ENCODE measurements at regions not wholly inside any gene's neighbourhood (a gene's known extent, or its start where the extent isn't known, plus 50 kb on each side); places are given as distances from the start of the nearest gene placed in this dataset.

- H2AFZ ChIP-seq (replicated peaks; ENCODE audit: low read length, poor library complexity), result no peak overlapping the region
- ChIA-PET CTCF (interaction anchor here (1.5 kb wide), 1 partner anchor 387 kb away, joined by 3 read pairs; no protein-coding TSS in a partner anchor), POLR2A (ENCODE audit: unreplicated experiment) (no interaction called here)
- no peak overlapping the region for H2BK20ac ChIP-seq (ENCODE audit: low read depth, low read length)
- in situ Hi-C loops (cut with MboI; ENCODE audit: low sequenced_read_pairs), result no loop called here
- dilution Hi-C loops (cut with HindIII; ENCODE audit: low sequenced_read_pairs, unreplicated experiment), result no loop called here
- H3K4me1 ChIP-seq (ENCODE audit: control insufficient read depth, insufficient read depth, low read length), result no peaks in the 10 kb centered on the region
- no peaks in the 10 kb centered on the region for H3K27me3 ChIP-seq (ENCODE audit: control insufficient read depth, insufficient read depth, low read length)
- no peak for DNase-seq
- no peak overlapping the region for H4K91ac ChIP-seq (ENCODE audit: insufficient read depth, low read depth, low read length)
- H4K5ac ChIP-seq (ENCODE audit: low read depth, low read length), result no peak overlapping the region
- no TSS peak for BruUV-seq (replicated peaks)
- no peak overlapping the region for H3K27ac ChIP-seq (ENCODE audit: insufficient read depth, low read length)
- no peak overlapping the region; the same call in 1 of the 2 replicates for H3K4me2 ChIP-seq (ENCODE audit: low read depth, low read length)
- H3K23ac ChIP-seq (ENCODE audit: low read depth, low read length), result no peak overlapping the region
- H2BK120ac ChIP-seq (ENCODE audit: low read depth, low read length), result no peak overlapping the region
- no peak overlapping the region for H2AK5ac ChIP-seq (ENCODE audit: low read depth, low read length)
- no peaks in the 10 kb centered on the region for H4K20me1 ChIP-seq (ENCODE audit: insufficient read depth, low read length)
- no peak overlapping the region for H3K56ac ChIP-seq (ENCODE audit: extremely low read depth, insufficient read depth, low read length)
- ATAC-seq (ENCODE audit: low read depth), result no peak
- H3K4ac ChIP-seq (ENCODE audit: low read depth, low read length), result no peak overlapping the region
- H3K79me1 ChIP-seq (ENCODE audit: low read depth in 1 of 2, low read length in 2 of 2), result no peaks in the 10 kb centered on the region
- intact Hi-C loops (cut with micrococcal nuclease), result no loop called here
- no peak overlapping the region for H2AK9ac ChIP-seq (replicated peaks; ENCODE audit: low read depth, low read length, poor library complexity)
- no peak overlapping the region for H3K4me3 ChIP-seq (ENCODE audit: insufficient read depth, low read depth, low read length)
- peaks cover 5% of the 10 kb centered on the region; the same call in 1 of the 2 replicates for H3K9me3 ChIP-seq (ENCODE audit: control insufficient read depth, insufficient read depth, low read length)
- TF ChIP-seq CEBPB (IDR thresholded peaks at IDR 0.05; ENCODE audit: low read depth, low read length), result peak; percentile 62
- no peak for TF ChIP-seq MAFK (IDR thresholded peaks at IDR 0.05; ENCODE audit: low read depth, low read length)
- TF ChIP-seq ELK1 (IDR thresholded peaks at IDR 0.05; ENCODE audit: borderline replicate concordance, low read depth, low read length), result no peak
- no peak overlapping the region for H2BK5ac ChIP-seq (ENCODE audit: low read depth, low read length, poor library complexity, severe bottlenecking)
- H3K36me3 ChIP-seq (ENCODE audit: control insufficient read depth, insufficient read depth, low read length), result no peaks in the 10 kb centered on the region
- no peak overlapping the region for H3K14ac ChIP-seq (replicated peaks; ENCODE audit: low read depth, low read length)
- H3K18ac ChIP-seq (ENCODE audit: low read depth, low read length), result no peak overlapping the region
- H2BK15ac ChIP-seq (ENCODE audit: low read depth, low read length), result no peak overlapping the region
- no CpG with 5 or more reads among the region's 3 CpGs for WGBS, 2 experiments (ENCODE audit: extremely low coverage in 2 of 2, insufficient read length in 1 of 2)
- no peak overlapping the region for H4K8ac ChIP-seq (ENCODE audit: low read depth in 2 of 2, low read length in 2 of 2)
- no peak overlapping the region for H3K9ac ChIP-seq (ENCODE audit: low read depth, low read length)
- no peaks in the 10 kb centered on the region for H3K9me1 ChIP-seq (ENCODE audit: insufficient read depth, low read length)
These were observed 579.4 kb upstream of the ZFP42 start for GRCh38 chr4:187416216-187416615.
